ENCODE measurements at regions not wholly inside any gene's neighbourhood (a gene's known extent, or its start where the extent isn't known, plus 50 kb on each side); places are given as distances from the start of the nearest gene placed in this dataset.

GRCh38 chr18:55856229-55856628 lies 268.2 kb upstream of the TCF4 start:
- peaks cover 8 to 9% of the 10 kb centered on the region in 2 donors for H3K27me3 Mint-ChIP-seq
- H3K4me3 Mint-ChIP-seq = no peak overlapping the region
- H3K36me3 Mint-ChIP-seq = no peaks in the 10 kb centered on the region
- DNase-seq (ENCODE audit: low spot score) (no peak), ATAC-seq (no peak)
- no peak overlapping the region for H3K27ac Mint-ChIP-seq
- peaks cover 3% of the 10 kb centered on the region for H3K9me3 Mint-ChIP-seq
- H3K4me1 Mint-ChIP-seq (ENCODE audit: low read depth in 2 of 2) = no peaks in the 10 kb centered on the region

DNA sequence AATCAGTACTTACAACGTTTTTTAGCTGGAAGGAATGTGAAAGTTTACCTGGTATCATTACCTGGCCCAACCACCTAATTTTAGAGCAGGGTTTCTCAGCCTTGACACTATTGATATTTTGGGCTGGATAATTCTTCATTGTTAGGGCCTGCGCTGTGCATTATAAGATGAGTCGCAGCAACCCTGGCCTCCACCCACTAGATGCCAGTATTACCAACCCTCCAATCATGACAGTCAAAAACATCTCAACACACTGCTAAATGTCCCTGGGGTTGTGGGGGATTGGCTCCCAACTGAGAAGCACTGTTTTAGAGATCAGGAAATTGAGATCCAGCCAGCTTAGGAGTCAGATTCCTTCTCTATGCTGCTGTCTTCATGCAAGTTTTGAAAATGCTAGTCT lies 265.3 kb upstream of the TCF4 start:
- Mint-ChIP-seq H3K27me3 (peaks cover 0 to 7% of the 10 kb centered on the region in 2 donors), H3K36me3 (no peaks in the 10 kb centered on the region), H3K9me3 (peaks cover 7% of the 10 kb centered on the region)

DNA sequence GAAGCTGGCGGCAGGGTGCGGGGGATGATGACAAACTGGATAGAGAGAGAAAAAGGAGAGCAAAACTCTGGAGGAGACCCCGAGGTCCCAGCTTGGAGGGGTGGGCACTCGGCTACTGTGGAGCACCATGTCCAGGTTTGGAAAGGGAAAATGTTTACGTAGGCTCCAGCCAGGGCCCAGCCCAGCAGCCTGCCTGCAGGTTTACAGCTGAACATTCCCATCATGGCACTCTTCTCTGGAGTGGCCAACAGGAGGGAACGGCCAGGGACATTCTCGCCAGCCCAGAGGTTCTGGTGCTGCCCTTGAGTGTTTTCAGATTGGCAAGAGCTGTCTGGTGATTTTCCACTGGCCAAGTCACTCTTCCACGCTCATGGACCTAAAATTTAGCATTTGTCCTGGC lies 262.9 kb upstream of the TCF4 start:
- Mint-ChIP-seq H3K4me1 (ENCODE audit: low read depth in 2 of 2) (no peaks in the 10 kb centered on the region), H3K4me3 (no peak overlapping the region), H3K27me3 (peaks cover 0 to 7% of the 10 kb centered on the region in 2 donors), H3K36me3 (no peaks in the 10 kb centered on the region), H3K9me3 (peaks cover 7% of the 10 kb centered on the region), H3K27ac (no peak overlapping the region)
- ATAC-seq (no peak), DNase-seq (ENCODE audit: low spot score) (no peak)

More for the DNA sequence above, 265.3 kb upstream of the TCF4 start:
- no peak overlapping the region for H3K4me3 Mint-ChIP-seq
- DNase-seq (ENCODE audit: low spot score) = no peak
- no peaks in the 10 kb centered on the region for H3K4me1 Mint-ChIP-seq (ENCODE audit: low read depth in 2 of 2)
- ATAC-seq = no peak
- no peak overlapping the region for H3K27ac Mint-ChIP-seq

DNA sequence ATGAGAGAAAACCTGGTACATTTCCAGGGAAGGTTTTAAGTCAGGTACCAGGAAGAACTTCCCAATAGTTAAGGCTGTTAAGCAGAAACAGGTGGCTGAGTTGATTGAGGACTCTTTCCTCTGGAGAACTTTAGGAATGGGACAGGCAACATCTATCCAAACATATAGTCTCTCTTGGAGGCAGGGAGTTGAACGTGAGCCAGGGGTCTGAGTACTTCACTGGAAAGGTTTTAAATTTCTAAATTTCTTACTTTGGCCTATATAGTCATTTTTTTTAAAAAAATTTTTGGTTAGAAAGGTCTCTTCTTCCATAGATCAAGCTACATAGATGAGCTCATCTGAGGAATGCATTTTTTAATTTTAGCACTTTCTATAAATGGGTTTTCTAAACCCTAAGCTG lies 261.4 kb upstream of the TCF4 start:
- H3K4me1 Mint-ChIP-seq (ENCODE audit: low read depth in 2 of 2) = no peaks in the 10 kb centered on the region
- DNase-seq (ENCODE audit: low spot score) (no peak), ATAC-seq (no peak)
- H3K9me3 Mint-ChIP-seq = peaks cover 4% of the 10 kb centered on the region
- peaks cover 0 to 5% of the 10 kb centered on the region in 2 donors for H3K27me3 Mint-ChIP-seq
- no peak overlapping the region for H3K27ac Mint-ChIP-seq
- H3K4me3 Mint-ChIP-seq = no peak overlapping the region
- H3K36me3 Mint-ChIP-seq = no peaks in the 10 kb centered on the region

- no peak overlapping the region for H3K4me3 Mint-ChIP-seq
- DNase-seq (ENCODE audit: low spot score) = no peak
- H3K27ac Mint-ChIP-seq = no peak overlapping the region
- H3K9me3 Mint-ChIP-seq = peaks cover 4% of the 10 kb centered on the region
- ATAC-seq = no peak
- no peaks in the 10 kb centered on the region for H3K4me1 Mint-ChIP-seq (ENCODE audit: low read depth in 2 of 2)
- no peaks in the 10 kb centered on the region for H3K36me3 Mint-ChIP-seq
- peaks cover 0 to 5% of the 10 kb centered on the region in 2 donors for H3K27me3 Mint-ChIP-seq
These were observed 260.0 kb upstream of the TCF4 start for GRCh38 chr18:55847960-55848359.

- H3K27ac Mint-ChIP-seq = no peak overlapping the region
- no peak overlapping the region for H3K4me3 Mint-ChIP-seq
- DNase-seq (ENCODE audit: low spot score) (no peak), ATAC-seq (no peak)
- H3K27me3 Mint-ChIP-seq = peaks cover 0 to 2% of the 10 kb centered on the region in 2 donors
- peaks cover 4% of the 10 kb centered on the region for H3K9me3 Mint-ChIP-seq
- H3K36me3 Mint-ChIP-seq = no peaks in the 10 kb centered on the region
- H3K4me1 Mint-ChIP-seq (ENCODE audit: low read depth in 2 of 2) = no peaks in the 10 kb centered on the region
These were observed 257.2 kb upstream of the TCF4 start for GRCh38 chr18:55845221-55845620.

DNA sequence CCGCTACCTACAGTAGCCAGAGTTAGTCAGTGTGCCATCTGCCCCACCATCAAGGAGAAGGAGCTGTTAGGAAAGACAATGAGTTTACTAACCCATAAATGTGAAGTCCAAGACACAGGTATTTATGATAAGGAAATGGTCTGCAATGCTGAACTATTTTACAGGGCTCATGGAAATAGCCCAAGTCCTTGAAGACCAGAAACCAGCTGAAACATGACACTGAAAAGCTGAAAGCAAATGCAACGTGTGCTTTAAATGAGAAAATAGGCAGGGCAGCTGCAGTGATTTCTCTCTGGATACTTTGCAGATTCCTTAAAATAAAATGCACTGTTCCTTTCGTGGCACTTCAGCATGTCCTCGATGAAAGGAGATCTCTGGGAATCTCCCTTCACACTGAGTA lies 256.4 kb upstream of the TCF4 start:
- no peak for ATAC-seq
- Mint-ChIP-seq H3K27me3 (no peaks in the 10 kb centered on the region), H3K36me3 (no peaks in the 10 kb centered on the region), H3K4me3 (no peak overlapping the region), H3K9me3 (peaks cover 6% of the 10 kb centered on the region), H3K27ac (no peak overlapping the region), H3K4me1 (ENCODE audit: low read depth in 2 of 2) (no peaks in the 10 kb centered on the region)
- DNase-seq (ENCODE audit: low spot score) = no peak

DNA sequence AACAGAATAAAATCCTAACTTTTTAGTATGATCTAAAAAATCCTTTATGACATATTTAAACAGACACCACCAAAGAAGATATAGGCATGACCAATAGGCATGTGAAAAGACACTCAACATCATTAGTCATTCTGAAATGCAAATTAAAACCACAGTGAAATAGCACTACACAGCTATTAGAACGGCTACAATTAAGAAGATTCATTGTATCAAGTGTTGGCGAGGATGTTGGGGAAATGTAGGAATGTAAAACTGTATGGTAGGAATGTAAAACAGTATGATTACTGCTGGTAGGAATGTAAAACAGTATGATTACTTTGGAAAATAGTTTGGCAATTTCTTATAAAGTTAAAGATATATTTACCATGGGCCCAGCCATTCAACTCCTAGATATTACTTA lies 253.3 kb upstream of the TCF4 start:
- Mint-ChIP-seq H3K4me1 (ENCODE audit: low read depth in 2 of 2) (no peaks in the 10 kb centered on the region), H3K27ac (no peak overlapping the region), H3K4me3 (no peak overlapping the region), H3K36me3 (no peaks in the 10 kb centered on the region), H3K27me3 (no peaks in the 10 kb centered on the region), H3K9me3 (peaks cover 11% of the 10 kb centered on the region)
- ATAC-seq = no peak
- no peak for DNase-seq (ENCODE audit: low spot score)

DNA sequence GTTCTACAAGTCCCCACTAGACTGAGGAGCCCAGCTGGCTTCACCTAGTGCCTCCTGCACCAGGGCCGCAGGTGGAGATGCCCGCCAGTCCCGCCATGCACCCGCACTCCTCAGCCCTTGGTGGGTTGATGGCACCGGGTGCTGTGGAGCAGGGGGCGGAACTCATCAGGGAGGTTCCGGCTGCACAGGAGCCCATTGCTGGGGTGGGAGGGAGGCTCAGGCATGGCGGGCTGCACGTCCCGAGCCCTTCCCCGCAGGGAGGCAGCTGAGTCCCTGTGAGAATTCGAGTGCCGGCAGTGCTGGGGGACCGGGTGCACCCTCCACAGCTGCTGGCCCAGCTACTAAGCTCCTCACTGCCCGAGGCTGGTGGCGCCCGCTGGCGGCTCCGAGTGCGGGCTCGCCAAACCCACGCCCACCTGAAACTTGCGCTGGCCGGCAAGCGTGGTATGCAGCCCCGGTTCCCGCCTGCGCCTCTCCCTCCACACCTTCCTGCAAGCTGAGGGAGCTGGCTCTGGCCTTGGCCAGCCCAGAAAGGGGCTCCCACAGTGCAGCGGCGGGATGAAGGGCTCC lies 252.7 kb upstream of the TCF4 start:
- Mint-ChIP-seq H3K36me3 (no peaks in the 10 kb centered on the region), H3K27me3 (no peaks in the 10 kb centered on the region), H3K4me3 (no peak overlapping the region), H3K27ac (no peak overlapping the region), H3K4me1 (ENCODE audit: low read depth in 2 of 2) (no peaks in the 10 kb centered on the region), H3K9me3 (peaks cover 11% of the 10 kb centered on the region)
- DNase-seq (ENCODE audit: low spot score) (no peak), ATAC-seq (peak in 1 of 2 donors; percentile 24)

DNA sequence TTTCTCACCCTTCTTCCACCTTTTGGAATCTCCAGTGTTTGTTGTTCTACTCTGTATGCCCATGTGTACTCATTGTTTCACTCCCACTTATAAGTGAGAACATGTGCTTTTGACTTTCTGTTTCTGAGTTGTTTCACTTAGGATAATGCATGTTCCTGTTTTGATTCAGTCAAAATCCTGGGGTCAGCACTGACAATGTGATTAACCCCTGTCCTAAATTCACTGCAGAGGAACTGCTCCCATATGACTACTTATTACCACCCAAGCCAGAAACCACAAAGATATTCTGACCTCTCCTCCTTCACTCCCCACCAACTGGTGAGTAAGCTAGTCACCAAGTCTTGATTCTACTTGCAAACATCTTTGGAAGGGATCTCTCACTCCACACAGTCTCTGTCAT lies 251.4 kb upstream of the TCF4 start:
- no peaks in the 10 kb centered on the region for H3K36me3 Mint-ChIP-seq
- no peak overlapping the region for H3K4me3 Mint-ChIP-seq
- H3K4me1 Mint-ChIP-seq (ENCODE audit: low read depth in 2 of 2) = no peaks in the 10 kb centered on the region
- H3K27ac Mint-ChIP-seq = no peak overlapping the region
- peaks cover 0 to 2% of the 10 kb centered on the region in 2 donors for H3K27me3 Mint-ChIP-seq
- no peak for ATAC-seq
- peaks cover 13% of the 10 kb centered on the region for H3K9me3 Mint-ChIP-seq
- DNase-seq (ENCODE audit: low spot score) = no peak

- DNase-seq (ENCODE audit: low spot score) (no peak), ATAC-seq (no peak)
- Mint-ChIP-seq H3K4me1 (ENCODE audit: low read depth in 2 of 2) (no peaks in the 10 kb centered on the region), H3K27ac (no peak overlapping the region), H3K27me3 (peaks cover 0 to 3% of the 10 kb centered on the region in 2 donors), H3K4me3 (no peak overlapping the region), H3K36me3 (no peaks in the 10 kb centered on the region), H3K9me3 (peaks cover 14% of the 10 kb centered on the region)
These were observed 250.8 kb upstream of the TCF4 start for GRCh38 chr18:55838841-55839240.

DNA sequence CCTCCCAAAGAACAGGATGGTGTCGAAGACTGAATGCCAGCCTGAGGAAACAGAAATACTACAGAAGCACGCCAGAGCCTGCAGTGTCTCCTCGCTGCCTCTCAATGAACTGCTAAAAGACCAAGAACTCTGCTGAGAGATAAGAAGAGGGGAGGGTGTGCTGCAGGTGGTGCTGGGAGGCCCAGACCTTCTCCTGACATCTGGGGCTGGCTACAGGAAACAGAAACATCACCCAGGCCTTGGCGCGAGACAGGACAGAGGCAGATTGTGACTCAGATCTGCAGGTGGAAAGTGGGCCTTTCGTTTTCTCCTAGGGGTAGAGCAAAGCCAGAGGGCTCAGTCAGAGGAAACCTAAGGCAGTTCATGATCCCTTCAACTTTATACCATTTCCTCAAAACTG lies 250.3 kb upstream of the TCF4 start:
- peaks cover 18% of the 10 kb centered on the region for H3K9me3 Mint-ChIP-seq
- H3K36me3 Mint-ChIP-seq = no peaks in the 10 kb centered on the region
- H3K27ac Mint-ChIP-seq = no peak overlapping the region
- H3K4me1 Mint-ChIP-seq (ENCODE audit: low read depth in 2 of 2) = no peaks in the 10 kb centered on the region
- ATAC-seq (no peak), DNase-seq (ENCODE audit: low spot score) (no peak)
- no peak overlapping the region for H3K4me3 Mint-ChIP-seq
- peaks cover 0 to 3% of the 10 kb centered on the region in 2 donors for H3K27me3 Mint-ChIP-seq

- ATAC-seq = no peak
These were observed 245.6 kb upstream of the TCF4 start for GRCh38 chr18:55833543-55833942.

GRCh38 chr18:55830544-55830943 lies 242.6 kb upstream of the TCF4 start:
- no peak overlapping the region for H3K27ac Mint-ChIP-seq
- H3K9me3 Mint-ChIP-seq = peaks cover 14% of the 10 kb centered on the region

More at GRCh38 chr18:55833543-55833942, 245.6 kb upstream of the TCF4 start:
- Mint-ChIP-seq H3K27ac (no peak overlapping the region), H3K36me3 (no peaks in the 10 kb centered on the region), H3K9me3 (peaks cover 12% of the 10 kb centered on the region), H3K4me1 (ENCODE audit: low read depth in 2 of 2) (no peaks in the 10 kb centered on the region), H3K27me3 (peaks cover 0 to 3% of the 10 kb centered on the region in 2 donors), H3K4me3 (no peak overlapping the region)
- DNase-seq (ENCODE audit: low spot score) = no peak

DNA sequence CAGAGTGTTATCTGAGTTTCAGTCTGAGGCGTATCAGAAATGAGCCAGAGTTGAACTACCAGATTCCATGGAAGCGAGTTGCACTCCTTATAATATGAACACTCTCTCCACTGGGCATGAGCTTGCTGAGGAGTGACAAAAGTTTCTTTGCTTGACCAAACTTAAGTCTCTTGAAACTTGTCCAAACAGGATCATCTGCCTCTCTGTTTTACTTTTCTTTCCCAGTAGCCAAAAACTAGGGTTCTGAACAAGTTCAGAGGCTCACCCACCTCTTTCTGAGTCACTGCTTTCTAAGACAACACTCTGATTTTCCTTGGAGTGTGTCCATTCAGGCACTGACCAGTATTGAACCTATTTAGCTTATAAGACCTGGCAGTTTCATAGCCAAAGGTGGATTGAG lies 233.2 kb upstream of the TCF4 start:
- no peaks in the 10 kb centered on the region for H3K27me3 Mint-ChIP-seq
- no peaks in the 10 kb centered on the region for H3K9me3 Mint-ChIP-seq
- no peak for DNase-seq (ENCODE audit: low spot score)
- no peak overlapping the region for H3K27ac Mint-ChIP-seq
- no peak for ATAC-seq
- H3K4me1 Mint-ChIP-seq (ENCODE audit: low read depth in 2 of 2) = no peaks in the 10 kb centered on the region
- H3K36me3 Mint-ChIP-seq = no peaks in the 10 kb centered on the region
- H3K4me3 Mint-ChIP-seq = no peak overlapping the region

More at GRCh38 chr18:55830544-55830943, 242.6 kb upstream of the TCF4 start:
- ATAC-seq (no peak), DNase-seq (ENCODE audit: low spot score) (no peak)
- Mint-ChIP-seq H3K4me3 (no peak overlapping the region), H3K36me3 (no peaks in the 10 kb centered on the region), H3K27me3 (peaks cover 0 to 3% of the 10 kb centered on the region in 2 donors), H3K4me1 (ENCODE audit: low read depth in 2 of 2) (no peaks in the 10 kb centered on the region)
